ENCODE measurements at regions not wholly inside any gene's neighbourhood (a gene's known extent, or its start where the extent isn't known, plus 50 kb on each side); places are given as distances from the start of the nearest gene placed in this dataset.

DNA sequence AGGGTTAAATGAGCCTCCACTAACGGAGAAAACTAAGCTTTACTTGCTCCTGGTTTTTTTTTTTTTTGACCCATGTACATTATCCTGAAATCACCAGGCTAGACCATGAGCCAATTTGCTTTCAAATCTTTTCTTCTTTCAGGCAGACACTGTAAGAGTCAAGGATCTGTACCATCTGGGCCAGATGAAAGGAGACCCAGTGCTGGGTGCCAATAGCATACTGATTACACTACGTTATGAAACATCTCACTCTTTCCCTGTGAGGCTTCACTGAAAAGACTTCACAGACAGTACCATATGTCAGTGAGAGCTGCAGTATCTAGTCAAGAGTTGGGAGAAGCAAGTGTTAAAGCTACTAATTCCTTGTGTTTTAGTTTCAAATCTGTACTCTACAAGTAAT is 161.2 kb upstream of the PTPRD start:
- POLR2A ChIA-PET (ENCODE audit: unreplicated experiment): no interaction called here
- Histone ChIP-seq H3K27me3 (ENCODE audit: insufficient read depth, low read depth) (no peaks in the 10 kb centered on the region), H2AFZ (no peak overlapping the region), H3K4me1 (replicated peaks; ENCODE audit: insufficient read depth) (no peaks in the 10 kb centered on the region), H3K9me3 (ENCODE audit: insufficient read depth, low read depth) (no peaks in the 10 kb centered on the region), H3K4me2 (no peak overlapping the region), H3K79me2 (ENCODE audit: low read depth) (no peaks in the 10 kb centered on the region), H3K27ac (no peak overlapping the region), H3K36me3 (ENCODE audit: low read depth) (no peaks in the 10 kb centered on the region), H3K9me2 (ENCODE audit: insufficient read depth) (no peaks in the 10 kb centered on the region), H3K4me3 (no peak overlapping the region), H3F3A (ENCODE audit: insufficient read depth, low read depth) (no peaks in the 10 kb centered on the region), H4K20me1 (ENCODE audit: insufficient read depth) (no peaks in the 10 kb centered on the region)
- DNase-seq: no peak
- TF ChIP-seq, protein P1, sequence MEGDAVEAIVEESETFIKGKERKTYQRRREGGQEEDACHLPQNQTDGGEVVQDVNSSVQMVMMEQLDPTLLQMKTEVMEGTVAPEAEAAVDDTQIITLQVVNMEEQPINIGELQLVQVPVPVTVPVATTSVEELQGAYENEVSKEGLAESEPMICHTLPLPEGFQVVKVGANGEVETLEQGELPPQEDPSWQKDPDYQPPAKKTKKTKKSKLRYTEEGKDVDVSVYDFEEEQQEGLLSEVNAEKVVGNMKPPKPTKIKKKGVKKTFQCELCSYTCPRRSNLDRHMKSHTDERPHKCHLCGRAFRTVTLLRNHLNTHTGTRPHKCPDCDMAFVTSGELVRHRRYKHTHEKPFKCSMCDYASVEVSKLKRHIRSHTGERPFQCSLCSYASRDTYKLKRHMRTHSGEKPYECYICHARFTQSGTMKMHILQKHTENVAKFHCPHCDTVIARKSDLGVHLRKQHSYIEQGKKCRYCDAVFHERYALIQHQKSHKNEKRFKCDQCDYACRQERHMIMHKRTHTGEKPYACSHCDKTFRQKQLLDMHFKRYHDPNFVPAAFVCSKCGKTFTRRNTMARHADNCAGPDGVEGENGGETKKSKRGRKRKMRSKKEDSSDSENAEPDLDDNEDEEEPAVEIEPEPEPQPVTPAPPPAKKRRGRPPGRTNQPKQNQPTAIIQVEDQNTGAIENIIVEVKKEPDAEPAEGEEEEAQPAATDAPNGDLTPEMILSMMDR (conservative IDR thresholded peaks at IDR 0.05): no peak
- no peak for TF ChIP-seq EZH2 (IDR thresholded peaks at IDR 0.05; ENCODE audit: low read depth)
- CTCF ChIA-PET: no interaction called here
- intact Hi-C loops (cut with micrococcal nuclease; ENCODE audit: unreplicated experiment): no loop called here
- no TSS peak for BruUV-seq (replicated peaks)

DNA sequence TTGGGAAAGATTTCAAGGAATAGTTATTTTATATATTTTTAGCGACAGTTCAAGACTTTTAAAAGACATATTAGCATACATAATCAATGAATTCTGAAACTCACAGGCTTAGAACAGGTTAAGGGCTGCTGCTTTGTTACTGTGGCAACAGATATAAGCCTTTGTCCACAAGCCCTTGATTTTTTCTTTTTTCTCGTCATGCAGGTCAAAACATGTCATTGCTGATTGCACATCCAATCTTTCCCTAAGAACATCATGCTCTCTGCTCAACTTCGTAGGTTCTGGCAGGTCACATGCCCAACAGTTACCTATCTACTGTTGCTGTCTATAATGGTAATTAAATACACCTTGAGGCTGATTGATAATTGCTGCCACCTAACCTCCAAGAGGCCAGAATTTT is 172.5 kb upstream of the PTPRD start:
- CTCF ChIA-PET: no interaction called here
- H3K4me1 ChIP-seq (replicated peaks; ENCODE audit: insufficient read depth): no peaks in the 10 kb centered on the region
- BruUV-seq (replicated peaks): no TSS peak
- TF ChIP-seq EZH2 (IDR thresholded peaks at IDR 0.05; ENCODE audit: low read depth): no peak
- TF ChIP-seq, protein P1 (conservative IDR thresholded peaks at IDR 0.05): no peak
- H3K4me3 ChIP-seq: no peak overlapping the region
- no peaks in the 10 kb centered on the region for H3K79me2 ChIP-seq (ENCODE audit: low read depth)
- H4K20me1 ChIP-seq (ENCODE audit: insufficient read depth): no peaks in the 10 kb centered on the region
- H3K27me3 ChIP-seq (ENCODE audit: insufficient read depth, low read depth): no peaks in the 10 kb centered on the region
- H3K27ac ChIP-seq: no peak overlapping the region
- no peak overlapping the region for H3K4me2 ChIP-seq
- no peak for DNase-seq
- H3K9me3 ChIP-seq (ENCODE audit: insufficient read depth, low read depth): no peaks in the 10 kb centered on the region
- intact Hi-C loops (cut with micrococcal nuclease; ENCODE audit: unreplicated experiment): no loop called here
- H3K9me2 ChIP-seq (ENCODE audit: insufficient read depth): no peaks in the 10 kb centered on the region
- H3F3A ChIP-seq (ENCODE audit: insufficient read depth, low read depth): no peaks in the 10 kb centered on the region
- H3K36me3 ChIP-seq (ENCODE audit: low read depth): no peaks in the 10 kb centered on the region
- POLR2A ChIA-PET (ENCODE audit: unreplicated experiment): no interaction called here
- H2AFZ ChIP-seq: no peak overlapping the region

DNA sequence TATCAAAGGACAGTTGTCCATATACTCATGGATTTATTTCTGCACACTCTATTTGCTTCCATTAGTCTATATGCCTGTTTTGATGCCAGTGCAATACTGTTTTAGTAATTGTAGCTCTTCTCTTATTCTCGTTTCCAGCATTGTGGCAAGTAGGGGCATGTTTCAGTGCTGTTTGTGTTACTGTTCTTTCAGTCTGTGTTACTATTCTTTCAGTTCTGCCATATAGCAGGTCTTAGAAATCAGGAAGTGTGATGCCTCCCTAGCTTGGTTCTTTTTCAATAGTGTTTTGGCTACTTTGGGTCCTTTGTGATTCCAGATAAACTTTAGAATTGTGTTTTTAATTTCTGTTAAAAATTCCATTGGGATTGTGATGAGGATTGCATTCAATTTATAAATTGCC is 180.5 kb upstream of the PTPRD start:
- CTCF ChIA-PET: no interaction called here
- Histone ChIP-seq H3F3A (ENCODE audit: insufficient read depth, low read depth) (no peaks in the 10 kb centered on the region), H3K27ac (no peak overlapping the region), H3K4me1 (replicated peaks; ENCODE audit: insufficient read depth) (no peaks in the 10 kb centered on the region), H3K79me2 (ENCODE audit: low read depth) (no peaks in the 10 kb centered on the region), H3K4me2 (no peak overlapping the region), H3K9me2 (ENCODE audit: insufficient read depth) (no peaks in the 10 kb centered on the region), H3K9me3 (ENCODE audit: insufficient read depth, low read depth) (no peaks in the 10 kb centered on the region), H3K36me3 (ENCODE audit: low read depth) (no peaks in the 10 kb centered on the region), H3K4me3 (no peak overlapping the region), H2AFZ (no peak overlapping the region), H3K27me3 (ENCODE audit: insufficient read depth, low read depth) (no peaks in the 10 kb centered on the region), H4K20me1 (ENCODE audit: insufficient read depth) (no peaks in the 10 kb centered on the region)
- TF ChIP-seq EZH2 (IDR thresholded peaks at IDR 0.05; ENCODE audit: low read depth): no peak
- TF ChIP-seq, protein P1 (conservative IDR thresholded peaks at IDR 0.05): no peak
- BruUV-seq (replicated peaks): no TSS peak
- no peak for DNase-seq
- intact Hi-C loops (cut with micrococcal nuclease; ENCODE audit: unreplicated experiment): no loop called here
- POLR2A ChIA-PET (ENCODE audit: unreplicated experiment): no interaction called here

Data from PC-9 (cell line).